ENCODE measurements at regions not wholly inside any gene's neighbourhood (a gene's known extent, or its start where the extent isn't known, plus 50 kb on each side); places are given as distances from the start of the nearest gene placed in this dataset.

- no peak for DNase-seq
Measured at GRCh38 chr13:84413016-84413415, 530.7 kb upstream of the SLITRK1 start.

- DNase-seq = no peak
Measured at GRCh38 chr13:84405286-84405685, 523.0 kb upstream of the SLITRK1 start.

GRCh38 chr13:84400706-84401105 is 518.4 kb upstream of the SLITRK1 start:
- DNase-seq = no peak

- DNase-seq = no peak
Measured at GRCh38 chr13:84399320-84400085, 517.2 kb upstream of the SLITRK1 start.

DNA sequence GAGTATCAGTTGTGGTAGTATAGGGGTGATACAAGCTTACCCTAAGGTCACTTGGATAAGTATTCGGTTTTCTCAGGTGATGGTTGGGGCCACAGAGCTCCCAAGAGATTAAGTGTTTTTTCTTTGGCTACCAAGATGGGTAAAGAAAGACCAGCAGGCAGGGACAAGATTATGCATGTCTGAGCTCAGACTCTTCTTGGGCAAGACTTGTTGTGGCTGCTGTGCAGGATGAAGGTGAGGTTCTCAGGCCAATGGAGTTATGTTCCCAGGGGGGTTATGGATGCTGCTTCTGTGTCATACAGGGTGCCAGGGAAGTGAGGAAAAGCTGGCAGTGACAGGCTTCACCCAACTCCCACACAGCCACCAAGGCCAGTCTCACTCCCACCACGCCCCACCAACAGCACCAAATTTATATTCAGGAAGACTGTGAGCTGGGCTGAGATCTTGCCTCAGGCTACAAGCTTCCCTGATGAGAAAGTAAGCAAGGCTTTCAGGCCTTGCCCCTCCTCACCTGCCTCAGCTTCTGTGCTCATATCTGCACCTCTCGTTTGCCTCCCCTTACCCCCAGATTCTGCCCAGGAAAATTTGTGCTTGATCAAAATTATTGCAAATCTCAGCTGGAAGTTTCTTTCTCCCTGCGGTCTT is 511.8 kb upstream of the SLITRK1 start:
- DNase-seq = no peak

DNA sequence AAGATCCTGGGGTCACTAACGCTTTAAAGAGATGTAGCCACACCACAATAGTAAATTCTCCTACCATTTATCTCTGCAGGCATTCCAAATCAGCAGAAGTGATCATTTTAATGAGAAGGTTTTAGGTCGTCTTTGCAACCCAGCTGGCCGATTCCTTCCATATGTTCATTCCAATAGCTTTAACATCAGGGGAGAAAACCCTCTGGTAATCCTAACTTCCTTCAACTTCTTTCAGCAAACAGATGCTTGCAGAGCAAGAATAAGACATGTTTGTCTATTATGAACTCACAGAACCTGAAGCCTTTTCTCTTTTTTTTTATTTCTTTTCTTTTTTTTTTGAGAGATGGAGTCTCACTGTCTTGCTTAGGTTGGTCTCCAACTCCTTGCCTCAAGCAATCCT is 498.6 kb upstream of the SLITRK1 start:
- no peak for DNase-seq

DNA sequence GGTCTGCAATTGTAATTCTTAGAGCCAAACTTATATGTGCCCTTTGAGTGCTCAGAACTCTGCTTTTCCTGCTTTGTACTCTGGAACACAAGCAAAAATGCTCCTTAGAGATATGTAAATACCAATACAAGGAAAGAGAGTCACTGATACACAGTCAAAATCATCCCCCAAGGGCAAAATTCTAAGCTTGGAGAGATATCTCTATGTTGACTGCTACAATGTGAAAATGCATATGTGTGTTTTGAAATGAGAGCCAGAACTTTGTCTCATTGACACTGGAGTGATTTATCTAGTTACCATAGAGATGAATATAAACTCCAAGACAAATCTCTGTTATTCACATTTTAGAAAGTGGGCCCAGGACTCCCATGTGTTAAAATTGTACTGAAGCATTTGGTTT is 494.8 kb upstream of the SLITRK1 start:
- DNase-seq = no peak

DNA sequence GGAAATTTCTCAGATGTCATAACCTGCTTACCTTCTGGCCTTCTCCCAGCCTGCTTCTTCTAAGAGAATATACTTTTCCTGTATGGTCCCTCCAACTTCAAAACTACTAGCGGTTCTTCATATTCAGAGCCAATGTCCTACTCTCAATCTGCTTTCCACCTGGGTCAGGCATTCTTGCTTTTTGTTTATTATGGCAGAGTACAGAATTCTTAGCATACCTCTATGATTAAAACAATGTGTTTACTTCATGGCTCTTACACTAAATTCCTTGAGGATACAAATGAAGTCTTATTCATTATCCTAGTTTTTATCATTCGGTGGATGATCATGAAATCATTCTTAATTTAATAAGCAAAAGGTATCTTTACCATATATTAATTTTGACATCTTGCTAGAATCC is 484.2 kb upstream of the SLITRK1 start:
- no peak for DNase-seq

GRCh38 chr13:84362777-84363176 is 480.5 kb upstream of the SLITRK1 start:
- no peak for DNase-seq

DNA sequence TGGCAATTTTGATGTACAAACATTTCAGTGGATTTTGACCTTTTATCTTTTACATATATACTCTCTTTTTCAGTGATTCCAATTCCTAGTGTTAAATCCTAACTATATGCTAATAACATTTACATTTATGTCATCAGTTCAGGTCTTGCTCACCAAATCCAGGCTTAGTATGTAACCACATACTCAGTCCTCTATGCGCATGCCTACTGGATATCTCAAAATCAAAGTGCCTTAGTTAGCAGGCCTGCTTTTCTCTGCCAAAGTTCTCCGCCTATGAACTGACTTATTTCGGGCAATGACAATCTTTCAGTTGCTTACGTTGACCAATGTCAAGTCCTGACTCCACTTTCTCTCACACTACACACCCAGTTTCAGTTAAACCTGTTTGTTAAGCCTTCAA is 478.5 kb upstream of the SLITRK1 start:
- no peak for DNase-seq

DNA sequence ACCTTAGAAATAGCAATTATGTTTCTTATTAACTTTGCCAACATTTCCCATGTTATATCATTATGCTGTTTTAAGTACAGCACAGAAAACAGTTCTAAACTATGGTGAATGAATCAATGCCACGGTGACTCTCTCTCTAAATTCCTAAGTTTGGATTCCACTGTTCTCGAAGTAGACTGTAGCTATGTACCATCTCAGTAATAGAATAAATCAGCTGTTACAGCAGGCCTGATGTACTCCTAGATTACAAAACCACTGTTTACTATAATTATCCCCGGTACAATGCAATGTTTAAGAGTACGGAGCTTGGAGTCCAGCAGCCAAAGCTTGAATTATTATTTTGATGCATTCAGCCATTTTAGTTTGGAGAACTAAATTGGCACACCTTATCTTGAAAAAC is 476.3 kb upstream of the SLITRK1 start:
- no peak for DNase-seq

GRCh38 chr13:84352946-84353345 is 470.7 kb upstream of the SLITRK1 start:
- no peak for DNase-seq

GRCh38 chr13:84339456-84339855 is 457.2 kb upstream of the SLITRK1 start:
- no peak for DNase-seq

GRCh38 chr13:84332346-84332745 is 450.1 kb upstream of the SLITRK1 start:
- no peak for DNase-seq

DNA sequence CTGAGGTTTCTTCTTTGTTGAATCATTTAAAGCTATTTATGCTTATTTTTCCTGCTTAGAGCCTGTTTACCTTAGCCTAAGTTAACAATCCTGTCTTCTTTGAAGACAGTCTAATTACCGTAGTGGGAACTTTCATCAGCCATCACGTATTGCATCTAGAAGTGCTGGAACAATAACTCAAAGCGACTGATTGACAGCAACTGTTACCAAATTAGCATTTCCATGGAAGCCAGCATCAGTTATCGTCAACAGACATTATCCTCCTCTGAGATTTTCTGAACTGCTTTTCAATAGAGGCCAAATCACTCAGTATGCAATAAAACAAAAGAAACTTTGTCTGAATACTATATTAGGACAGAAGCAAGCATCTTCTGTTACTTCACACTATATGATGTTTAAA is 433.3 kb upstream of the SLITRK1 start:
- no peak for DNase-seq

DNA sequence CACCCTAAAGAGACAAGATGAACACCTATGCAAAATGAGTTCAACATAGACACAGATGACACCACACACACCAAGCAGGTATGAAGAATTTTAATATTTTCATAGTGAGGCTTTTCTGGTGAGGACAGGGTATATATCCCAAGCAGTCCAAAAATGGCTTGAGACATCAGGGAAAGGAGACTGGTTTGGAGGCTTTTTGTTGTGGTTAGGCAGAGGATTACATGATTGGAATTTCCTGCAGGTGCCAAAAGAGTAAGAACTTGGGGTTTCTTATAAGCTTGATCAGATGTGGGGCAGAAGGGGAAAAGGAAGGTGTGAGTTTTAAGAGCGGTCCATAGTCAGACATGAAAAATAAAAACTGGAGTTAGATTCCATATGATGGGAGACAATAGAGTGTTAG is 420.8 kb upstream of the SLITRK1 start:
- DNase-seq = no peak

GRCh38 chr13:84297251-84297650 is 415.0 kb upstream of the SLITRK1 start:
- DNase-seq = no peak

DNA sequence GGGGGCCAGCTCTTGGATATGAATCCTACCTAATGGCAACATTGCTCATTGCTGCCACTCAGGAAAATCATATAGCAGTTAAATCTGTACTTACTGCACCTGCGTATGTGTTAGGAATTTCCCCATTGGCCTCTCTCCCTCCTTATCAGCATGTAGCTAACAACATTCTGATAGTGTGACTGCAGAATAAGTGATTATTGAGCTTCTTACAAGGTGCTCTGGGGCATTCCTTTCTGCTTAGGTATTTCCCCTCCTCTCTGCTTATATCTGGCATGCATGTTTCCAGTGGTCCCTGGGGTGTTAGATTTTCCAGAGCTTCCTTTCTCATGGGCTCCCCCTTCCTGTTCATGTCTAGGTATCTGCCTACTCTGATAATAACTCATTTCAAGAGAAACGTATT is 414.1 kb upstream of the SLITRK1 start:
- DNase-seq = no peak

DNA sequence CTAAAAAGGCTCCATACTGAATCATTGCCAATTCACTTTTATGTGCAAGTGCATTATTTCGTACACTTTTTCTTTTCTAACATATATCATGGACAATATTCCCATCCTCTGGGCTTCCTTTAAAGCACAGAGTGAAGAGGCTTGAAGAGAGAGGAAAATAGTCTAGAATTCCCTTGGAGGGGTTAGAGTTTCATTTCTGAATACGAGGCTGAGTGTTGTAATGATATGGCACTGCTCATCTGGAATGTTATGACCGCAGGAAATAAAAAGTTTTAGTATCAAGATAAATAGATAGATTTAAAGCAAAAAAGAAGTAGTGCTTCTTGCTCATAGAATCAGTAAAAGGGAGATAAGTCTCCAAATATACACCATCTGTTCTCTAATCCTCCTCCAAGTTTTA is 412.3 kb upstream of the SLITRK1 start:
- no peak for DNase-seq

- no peak for DNase-seq
Measured at GRCh38 chr13:84290386-84290785, 408.1 kb upstream of the SLITRK1 start.

DNA sequence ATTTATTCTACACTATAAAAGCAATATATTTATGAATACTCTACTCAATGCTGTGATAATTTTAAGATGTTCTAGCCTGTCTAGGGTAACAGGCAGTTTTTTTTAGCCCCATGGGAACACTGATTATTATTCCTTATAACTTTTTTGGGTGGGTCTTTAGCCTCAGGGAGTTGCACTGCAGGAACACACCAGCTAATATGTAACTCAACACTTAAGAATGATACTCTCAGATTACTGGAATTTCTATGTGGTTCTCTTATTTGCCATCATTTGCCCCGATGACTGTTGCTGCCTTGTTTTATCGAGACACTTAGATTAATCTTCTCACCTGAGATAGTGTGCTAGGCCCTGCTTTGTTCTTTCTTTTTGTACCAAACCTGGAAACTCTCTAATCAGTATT is 396.9 kb upstream of the SLITRK1 start:
- no peak for DNase-seq

DNA sequence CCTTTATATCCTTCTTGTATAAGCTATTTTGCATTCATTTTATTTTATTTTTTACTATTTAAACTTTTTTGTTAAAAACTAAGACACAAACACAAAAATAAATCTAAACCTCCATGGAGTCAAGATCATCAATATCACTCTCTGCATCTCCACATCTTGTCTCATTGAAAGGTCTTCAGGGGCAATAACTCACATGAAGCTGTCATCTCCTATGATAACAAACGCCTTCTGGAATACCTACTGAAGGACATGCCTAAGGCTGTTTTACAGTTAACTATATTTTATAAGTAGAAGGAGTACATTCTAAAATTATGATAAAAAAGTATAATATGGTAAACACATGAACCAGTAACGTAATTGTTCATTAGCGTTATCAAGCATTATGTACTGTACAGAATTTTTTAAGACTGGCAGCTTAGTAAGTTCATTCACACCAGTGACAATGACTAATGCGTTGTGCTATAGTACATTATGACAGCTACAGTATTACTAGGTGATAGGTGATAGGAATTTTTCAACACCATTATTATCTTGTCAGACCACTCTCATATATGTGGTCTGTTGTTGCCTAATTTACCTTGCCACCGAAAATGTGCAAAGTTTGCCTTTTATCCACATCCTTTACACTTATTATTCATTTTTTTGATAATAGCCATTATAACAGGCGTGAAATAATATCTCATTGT is 390.7 kb upstream of the SLITRK1 start:
- DNase-seq = no peak

DNA sequence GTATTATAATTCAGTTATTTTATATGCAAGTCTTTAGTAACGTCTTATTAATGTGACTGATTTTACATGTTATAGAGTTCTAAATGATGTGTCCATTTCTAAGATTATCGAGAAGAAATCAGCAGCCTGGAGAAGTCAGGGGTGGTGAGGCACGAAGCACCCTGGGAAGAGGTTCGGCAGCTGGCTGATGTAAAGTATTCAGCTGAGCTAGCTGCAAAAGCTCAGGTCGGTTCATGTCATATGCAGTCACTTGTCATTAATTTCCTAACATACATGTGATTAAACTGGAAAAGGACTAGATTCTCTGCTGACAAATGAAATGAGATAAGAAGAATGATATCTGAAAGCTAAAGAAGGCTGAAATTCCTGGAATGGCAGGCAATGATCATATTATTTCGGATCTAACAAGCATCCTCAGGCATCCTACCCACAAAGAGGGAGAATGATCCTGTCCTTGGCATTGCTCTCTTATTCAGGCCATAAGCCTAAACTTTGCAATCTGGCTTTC is 383.0 kb upstream of the SLITRK1 start:
- DNase-seq = no peak

All from T-helper 1 cell (primary cell).